Osteocyte (in vitro differentiated cells): ENCODE measurements at regions not wholly inside any gene's neighbourhood (a gene's known extent, or its start where the extent isn't known, plus 50 kb on each side); places are given as distances from the start of the nearest gene placed in this dataset.
A peak's percentile ranks its signal among the peaks of the same experiment; 100 is the strongest.

ENCODE experiments used
- DNase-seq: peaks from one replicate; pipeline ENCODE4 v3.0.0; 2021; ENCODE audit warnings: mixed read lengths; ENCODE audit not compliant: unreplicated experiment; ENCODE audit errors: extremely low spot score
- H3K27ac Mint-ChIP-seq: one replicate; pipeline ENCODE4 v1.8.0; 2021; ENCODE audit warnings: mild to moderate bottlenecking, mixed read lengths; ENCODE audit not compliant: unreplicated experiment
- H3K27me3 Mint-ChIP-seq: one replicate; pipeline ENCODE4 v1.8.0; 2021; ENCODE audit warnings: mixed read lengths; ENCODE audit not compliant: unreplicated experiment
- H3K36me3 Mint-ChIP-seq: one replicate; pipeline ENCODE4 v1.8.0; 2021; ENCODE audit warnings: mixed read lengths; ENCODE audit not compliant: unreplicated experiment
- H3K4me1 Mint-ChIP-seq: one replicate; pipeline ENCODE4 v1.8.0; 2021; ENCODE audit warnings: mixed read lengths; ENCODE audit not compliant: unreplicated experiment
- H3K4me3 Mint-ChIP-seq: one replicate; pipeline ENCODE4 v1.8.0; 2021; ENCODE audit warnings: mild to moderate bottlenecking, moderate library complexity, mixed read lengths; ENCODE audit not compliant: unreplicated experiment
- H3K9me3 Mint-ChIP-seq: one replicate; pipeline ENCODE4 v1.8.0; 2021; ENCODE audit warnings: mixed read lengths; ENCODE audit not compliant: unreplicated experiment
- TF ChIP-seq, protein P1 (sequence below): fragments of 200-600 bp; sonication (generic); IDR thresholded peaks from 2 replicates; pipeline ENCODE4 v1.5.0; 2021; ENCODE audit warnings: antibody characterized with exemption, mild to moderate bottlenecking, moderate library complexity

GRCh38 chr11:24293964-24294363 lies 202.9 kb upstream of the LUZP2 start:
- Mint-ChIP-seq H3K36me3 (no peaks in the 10 kb centered on the region), H3K27ac (no peak overlapping the region), H3K9me3 (peaks cover 5% of the 10 kb centered on the region), H3K4me3 (no peak overlapping the region), H3K4me1 (peaks cover 6% of the 10 kb centered on the region), H3K27me3 (no peaks in the 10 kb centered on the region)
- TF ChIP-seq, protein P1, sequence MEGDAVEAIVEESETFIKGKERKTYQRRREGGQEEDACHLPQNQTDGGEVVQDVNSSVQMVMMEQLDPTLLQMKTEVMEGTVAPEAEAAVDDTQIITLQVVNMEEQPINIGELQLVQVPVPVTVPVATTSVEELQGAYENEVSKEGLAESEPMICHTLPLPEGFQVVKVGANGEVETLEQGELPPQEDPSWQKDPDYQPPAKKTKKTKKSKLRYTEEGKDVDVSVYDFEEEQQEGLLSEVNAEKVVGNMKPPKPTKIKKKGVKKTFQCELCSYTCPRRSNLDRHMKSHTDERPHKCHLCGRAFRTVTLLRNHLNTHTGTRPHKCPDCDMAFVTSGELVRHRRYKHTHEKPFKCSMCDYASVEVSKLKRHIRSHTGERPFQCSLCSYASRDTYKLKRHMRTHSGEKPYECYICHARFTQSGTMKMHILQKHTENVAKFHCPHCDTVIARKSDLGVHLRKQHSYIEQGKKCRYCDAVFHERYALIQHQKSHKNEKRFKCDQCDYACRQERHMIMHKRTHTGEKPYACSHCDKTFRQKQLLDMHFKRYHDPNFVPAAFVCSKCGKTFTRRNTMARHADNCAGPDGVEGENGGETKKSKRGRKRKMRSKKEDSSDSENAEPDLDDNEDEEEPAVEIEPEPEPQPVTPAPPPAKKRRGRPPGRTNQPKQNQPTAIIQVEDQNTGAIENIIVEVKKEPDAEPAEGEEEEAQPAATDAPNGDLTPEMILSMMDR, result no peak
- no peak for DNase-seq

DNA sequence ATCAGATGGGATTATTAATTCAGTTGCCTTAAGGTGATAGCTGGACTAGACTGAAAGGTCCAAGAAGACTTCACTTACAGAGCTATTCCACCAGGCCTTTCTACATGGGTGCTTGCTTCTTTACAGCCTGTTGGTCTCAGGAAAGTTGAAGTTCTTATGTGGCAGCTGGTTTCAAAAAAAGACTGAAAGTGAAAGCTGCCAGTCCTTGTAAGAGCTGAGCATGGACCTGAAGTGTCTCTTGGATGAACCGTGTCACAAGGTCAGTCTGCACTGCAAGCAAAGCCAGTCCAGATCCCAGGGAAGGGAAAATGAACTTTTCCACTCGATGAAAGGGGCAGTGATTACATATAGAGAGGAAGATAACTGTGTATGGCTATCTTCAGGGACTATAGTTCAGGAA lies 201.5 kb upstream of the LUZP2 start:
- Mint-ChIP-seq H3K9me3 (peaks cover 5% of the 10 kb centered on the region), H3K4me1 (peaks cover 6% of the 10 kb centered on the region), H3K4me3 (peak overlapping the region; percentile 22), H3K27me3 (no peaks in the 10 kb centered on the region), H3K36me3 (no peaks in the 10 kb centered on the region), H3K27ac (peak overlapping the region; percentile 27)
- no peak for DNase-seq
- TF ChIP-seq, protein P1, result no peak

DNA sequence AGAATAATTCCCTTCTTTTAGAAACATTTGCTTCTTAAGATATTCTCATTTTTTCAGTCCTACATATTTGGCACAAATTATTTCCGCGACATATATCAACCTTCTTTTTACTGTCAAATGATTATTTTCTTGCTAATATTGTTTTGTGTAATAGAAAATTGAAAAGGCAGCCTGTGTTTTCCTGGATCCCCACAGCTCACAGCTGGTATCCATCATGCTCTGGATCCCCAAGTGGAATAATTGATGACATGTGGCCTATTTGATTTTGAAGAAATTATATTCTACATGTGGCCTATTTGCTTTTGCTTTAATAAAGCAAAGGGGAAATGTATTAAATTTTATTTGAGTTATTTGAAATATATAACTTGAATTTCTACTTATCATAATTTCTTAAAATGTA lies 199.4 kb upstream of the LUZP2 start:
- TF ChIP-seq, protein P1, result no peak
- no peak overlapping the region for H3K4me3 Mint-ChIP-seq

GRCh38 chr11:24298146-24298545 lies 198.7 kb upstream of the LUZP2 start:
- no peak for DNase-seq
- TF ChIP-seq, protein P1, result no peak
- Mint-ChIP-seq H3K27ac (no peak overlapping the region), H3K4me3 (no peak overlapping the region), H3K9me3 (peaks cover 5% of the 10 kb centered on the region), H3K27me3 (no peaks in the 10 kb centered on the region), H3K36me3 (no peaks in the 10 kb centered on the region), H3K4me1 (peaks cover 6% of the 10 kb centered on the region)

More for the DNA sequence above, 199.4 kb upstream of the LUZP2 start:
- no peak for DNase-seq
- H3K36me3 Mint-ChIP-seq, result no peaks in the 10 kb centered on the region
- H3K27me3 Mint-ChIP-seq, result no peaks in the 10 kb centered on the region
- peaks cover 5% of the 10 kb centered on the region for H3K9me3 Mint-ChIP-seq
- H3K27ac Mint-ChIP-seq, result no peak overlapping the region
- peaks cover 6% of the 10 kb centered on the region for H3K4me1 Mint-ChIP-seq

- H3K4me3 Mint-ChIP-seq, result no peak overlapping the region
- H3K36me3 Mint-ChIP-seq, result no peaks in the 10 kb centered on the region
- DNase-seq, result no peak
- peaks cover 13% of the 10 kb centered on the region for H3K4me1 Mint-ChIP-seq
- H3K27me3 Mint-ChIP-seq, result no peaks in the 10 kb centered on the region
- H3K9me3 Mint-ChIP-seq, result peaks cover 24% of the 10 kb centered on the region
- H3K27ac Mint-ChIP-seq, result peak overlapping the region; percentile 51
- TF ChIP-seq, protein P1, result no peak
Measured at GRCh38 chr11:24311974-24312373, 184.9 kb upstream of the LUZP2 start.
